Tibial nerve (tissue), 4 donors: ENCODE measurements at regions not wholly inside any gene's neighbourhood (a gene's known extent, or its start where the extent isn't known, plus 50 kb on each side); places are given as distances from the start of the nearest gene placed in this dataset.

Experiments used
- DNase-seq, 2 donors: peaks; one replicate each; pipeline ENCODE4 v3.0.0-alpha.2; 2019; ENCODE audit warnings: low spot score in 2 of 2
- H3K27ac ChIP-seq, 4 donors: fragments of 200-600 bp; sonication (generic) in 3 of 4; one replicate each; pipeline ENCODE4 v1.5.1; 2017 to 2019; ENCODE audit warnings: mild to moderate bottlenecking in 1 of 4
- H3K27me3 ChIP-seq, 2 donors: fragments of 200-600 bp; sonication (generic) in 1 of 2; one replicate each; pipeline versions ENCODE4 v1.5.1 to v1.6.0; 2017 to 2019
- H3K36me3 ChIP-seq, 3 donors: fragments of 200-600 bp; sonication (generic); one replicate each; pipeline ENCODE4 v1.5.1; 2018 to 2019
- H3K4me1 ChIP-seq, 4 donors: fragments of 200-600 bp; sonication (generic) in 3 of 4; one replicate each; pipeline ENCODE4 v1.5.1; 2017 to 2019
- H3K4me3 ChIP-seq, 4 donors: fragments of 200-600 bp; sonication (generic) in 3 of 4; one replicate each; pipeline ENCODE4 v1.5.1; 2017 to 2019; ENCODE audit warnings: mild to moderate bottlenecking in 1 of 4, moderate library complexity in 1 of 4
- H3K9me3 ChIP-seq, 4 donors: fragments of 200-600 bp; sonication (generic) in 3 of 4; one replicate each; pipeline ENCODE4 v1.5.1; 2017 to 2019
- CTCF ChIP-seq, 5 experiments: fragments of 200-600 bp in 3 of 5; fragments of 450-650 bp in 2 of 5; sonication (generic) in 3 of 5; IDR thresholded peaks; one replicate each; pipeline ENCODE4 v1.5.1; 2016 to 2019; ENCODE audit warnings: antibody characterized with exemption in 5 of 5, mild to moderate bottlenecking in 3 of 5, moderate library complexity in 2 of 5
- EP300 ChIP-seq, 2 donors: sonication (generic); formaldehyde crosslinking; IDR thresholded peaks; one replicate each; pipeline ENCODE4 v1.6.1; 2017; ENCODE audit warnings: antibody characterized with exemption in 2 of 2, mild to moderate bottlenecking in 1 of 2
- POLR2A ChIP-seq, 2 donors: fragments of 450-650 bp; IDR thresholded peaks; one replicate each; pipeline ENCODE4 v1.6.1; 2017; ENCODE audit warnings: antibody characterized with exemption in 2 of 2, mild to moderate bottlenecking in 2 of 2, moderate library complexity in 2 of 2
- WGBS, 2 donors: methylation state at CpG; one replicate each; pipeline ENCODE4 v1.1.5; 2018; 5-methylcytosine and 5-hydroxymethylcytosine counted together

GRCh38 chr11:127618721-127619120 is 618.2 kb upstream of the KIRREL3 start:
- H3K27ac ChIP-seq: no peak overlapping the region
- no peaks in the 10 kb centered on the region for H3K36me3 ChIP-seq
- no peak for DNase-seq
- H3K4me1 ChIP-seq: no peaks in the 10 kb centered on the region
- no peak overlapping the region for H3K4me3 ChIP-seq
- no peaks in the 10 kb centered on the region for H3K27me3 ChIP-seq
- TF ChIP-seq CTCF (IDR thresholded peaks at IDR 0.05) (no peak), POLR2A (IDR thresholded peaks at IDR 0.05) (no peak), EP300 (IDR thresholded peaks at IDR 0.05) (no peak)
- H3K9me3 ChIP-seq: no peaks in the 10 kb centered on the region
- 87 to 90% methylated on average over 1 of the region's 1 CpG for WGBS, 2 donors

GRCh38 chr11:127616158-127616557 is 615.6 kb upstream of the KIRREL3 start:
- H3K4me3 ChIP-seq: no peak overlapping the region
- H3K4me1 ChIP-seq: no peaks in the 10 kb centered on the region
- H3K27ac ChIP-seq: no peak overlapping the region
- TF ChIP-seq EP300 (IDR thresholded peaks at IDR 0.05) (no peak), CTCF (IDR thresholded peaks at IDR 0.05) (no peak), POLR2A (IDR thresholded peaks at IDR 0.05) (no peak)
- no peaks in the 10 kb centered on the region for H3K27me3 ChIP-seq
- 52 to 73% methylated on average over 8 of the region's 8 CpGs for WGBS, 2 donors
- DNase-seq: no peak
- no peaks in the 10 kb centered on the region for H3K36me3 ChIP-seq
- no peaks in the 10 kb centered on the region for H3K9me3 ChIP-seq

GRCh38 chr11:127612607-127613006 is 612.0 kb upstream of the KIRREL3 start:
- Histone ChIP-seq H3K4me1 (no peaks in the 10 kb centered on the region), H3K9me3 (no peaks in the 10 kb centered on the region), H3K4me3 (no peak overlapping the region), H3K27ac (no peak overlapping the region), H3K27me3 (no peaks in the 10 kb centered on the region), H3K36me3 (no peaks in the 10 kb centered on the region)
- whole genome bisulfite sequencing, 2 donors: 77 to 81% methylated on average over 2 of the region's 2 CpGs
- TF ChIP-seq POLR2A (IDR thresholded peaks at IDR 0.05) (no peak), EP300 (IDR thresholded peaks at IDR 0.05) (no peak), CTCF (IDR thresholded peaks at IDR 0.05) (no peak)
- no peak for DNase-seq

- Histone ChIP-seq H3K27me3 (no peaks in the 10 kb centered on the region), H3K27ac (no peak overlapping the region), H3K36me3 (no peaks in the 10 kb centered on the region), H3K9me3 (no peaks in the 10 kb centered on the region), H3K4me1 (no peaks in the 10 kb centered on the region), H3K4me3 (no peak overlapping the region)
- TF ChIP-seq POLR2A (IDR thresholded peaks at IDR 0.05) (no peak), CTCF (IDR thresholded peaks at IDR 0.05) (no peak), EP300 (IDR thresholded peaks at IDR 0.05) (no peak)
- 87 to 92% methylated on average over 4 of the region's 4 CpGs for WGBS, 2 donors
- DNase-seq: no peak
Observed at GRCh38 chr11:127609025-127609773, 608.6 kb upstream of the KIRREL3 start.

GRCh38 chr11:127607487-127608085 is 607.0 kb upstream of the KIRREL3 start:
- 78% methylated on average over 9 of the region's 9 CpGs for WGBS, 2 donors
- DNase-seq: no peak
- no peaks in the 10 kb centered on the region for H3K27me3 ChIP-seq
- H3K27ac ChIP-seq: no peak overlapping the region
- no peaks in the 10 kb centered on the region for H3K36me3 ChIP-seq
- H3K4me1 ChIP-seq: no peaks in the 10 kb centered on the region
- no peak overlapping the region for H3K4me3 ChIP-seq
- H3K9me3 ChIP-seq: no peaks in the 10 kb centered on the region
- no peak for TF ChIP-seq EP300 (IDR thresholded peaks at IDR 0.05)
- no peak for TF ChIP-seq POLR2A (IDR thresholded peaks at IDR 0.05)
- no peak for TF ChIP-seq CTCF (IDR thresholded peaks at IDR 0.05)
